ENCODE measurements at regions not wholly inside any gene's neighbourhood (a gene's known extent, or its start where the extent isn't known, plus 50 kb on each side); places are given as distances from the start of the nearest gene placed in this dataset.

GRCh38 chr2:128701418-128701817, 382.8 kb upstream of the HS6ST1 start:
- TF ChIP-seq EZH2 (IDR thresholded peaks at IDR 0.05; ENCODE audit: low read length, unreplicated experiment) (no peak), CTCF (conservative IDR thresholded peaks at IDR 0.05; ENCODE audit: low read depth, low read length) (no peak), EZH2phosphoT487 (IDR thresholded peaks at IDR 0.05; ENCODE audit: borderline replicate concordance, low read length) (no peak)
